ENCODE measurements at regions not wholly inside any gene's neighbourhood (a gene's known extent, or its start where the extent isn't known, plus 50 kb on each side); places are given as distances from the start of the nearest gene placed in this dataset.

DNA sequence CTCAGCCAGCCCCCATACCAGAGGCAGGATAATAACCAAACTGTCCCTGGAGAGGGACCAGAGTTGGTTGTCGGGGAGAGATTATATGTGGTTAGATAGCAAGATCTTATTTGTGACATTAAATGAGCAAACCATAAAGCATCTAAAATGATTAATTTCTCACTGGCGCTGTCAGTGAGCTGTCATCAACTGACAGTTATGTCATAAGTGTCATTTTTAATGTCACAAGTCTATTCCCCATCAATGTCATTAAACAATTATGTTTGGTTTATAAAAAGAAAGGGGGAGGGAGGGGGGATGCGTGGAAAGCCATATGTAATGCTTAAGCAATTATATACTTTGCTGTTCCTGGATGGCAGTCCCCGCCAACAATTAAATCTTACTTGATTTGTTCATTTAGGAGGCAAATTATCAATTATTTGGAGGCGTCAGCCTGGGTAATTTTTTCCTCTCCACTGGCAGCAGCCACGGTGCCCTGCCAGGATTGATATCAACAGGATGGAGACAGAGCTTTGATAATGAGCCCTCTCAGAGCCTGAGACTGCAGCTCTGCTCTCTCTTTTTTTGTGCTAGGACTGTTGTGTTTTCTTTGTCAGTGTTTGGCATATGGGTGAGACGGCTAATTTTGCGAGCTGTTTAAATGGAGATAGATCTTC lies 333.6 kb upstream of the CAMK1G start:
- DNase-seq: no peak

DNA sequence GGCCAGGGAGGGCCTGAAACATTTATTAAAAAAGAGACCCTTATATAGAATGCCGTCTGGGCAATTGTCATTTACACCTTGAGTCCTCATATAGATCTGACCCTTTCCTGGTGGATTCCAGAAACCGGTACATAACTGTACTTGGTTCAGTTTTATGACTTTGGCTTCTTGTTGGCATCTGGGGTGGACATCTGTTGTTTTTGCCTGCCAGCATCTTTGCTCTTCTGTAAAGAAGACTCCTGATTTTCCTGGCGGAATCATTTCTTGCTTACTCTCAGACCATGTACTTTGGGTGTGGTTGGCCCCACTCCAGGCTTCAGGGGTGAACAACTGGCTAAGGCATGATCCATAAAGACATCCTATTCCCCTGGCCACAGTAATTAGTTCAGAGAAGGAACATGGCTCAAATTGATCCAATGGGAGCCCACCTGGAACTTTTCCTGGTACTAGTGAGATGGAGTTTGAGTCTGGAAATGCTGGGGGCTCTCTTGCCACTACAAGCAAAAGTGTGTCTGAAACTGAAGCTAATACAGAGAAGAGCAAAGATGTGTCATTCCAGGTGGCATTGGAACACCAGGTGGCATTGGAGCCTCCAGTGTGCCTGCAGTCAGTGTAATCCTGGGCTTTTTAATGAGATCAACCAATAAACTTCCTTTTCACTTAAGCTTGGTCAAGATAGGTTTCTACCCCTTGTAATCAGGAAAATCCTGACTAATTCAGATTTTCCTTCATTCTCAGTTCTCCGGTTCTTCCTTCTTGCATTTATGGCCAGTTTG lies 332.5 kb upstream of the CAMK1G start:
- no peak for DNase-seq

DNA sequence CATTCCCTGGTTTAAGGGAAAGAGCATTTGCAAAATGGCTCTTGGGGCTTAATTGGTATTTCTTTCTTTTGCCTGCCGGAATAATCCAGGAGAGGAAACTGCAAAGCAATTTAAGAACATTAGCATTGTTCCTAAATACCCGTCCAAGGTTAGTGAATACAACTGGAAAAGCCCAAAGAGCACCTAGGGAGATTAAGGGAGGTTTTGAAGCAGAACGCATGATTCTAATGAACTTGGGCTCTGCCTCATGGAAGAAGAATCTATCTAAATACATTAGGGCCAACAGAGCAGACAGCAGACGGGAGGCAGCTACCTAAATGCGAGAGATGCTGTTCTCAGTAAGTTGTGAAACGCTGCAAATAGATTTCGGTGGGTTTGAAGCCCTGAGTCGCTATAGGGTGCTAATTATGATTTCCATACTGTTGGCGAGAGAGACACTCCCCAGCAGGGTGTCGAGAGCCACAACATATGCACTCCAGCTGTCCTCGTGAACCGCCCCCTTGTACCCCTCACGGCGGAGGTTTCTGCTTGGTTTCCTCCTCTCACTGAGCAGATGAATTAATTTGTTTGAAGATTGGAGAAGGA lies 326.7 kb upstream of the CAMK1G start:
- no peak for DNase-seq

DNA sequence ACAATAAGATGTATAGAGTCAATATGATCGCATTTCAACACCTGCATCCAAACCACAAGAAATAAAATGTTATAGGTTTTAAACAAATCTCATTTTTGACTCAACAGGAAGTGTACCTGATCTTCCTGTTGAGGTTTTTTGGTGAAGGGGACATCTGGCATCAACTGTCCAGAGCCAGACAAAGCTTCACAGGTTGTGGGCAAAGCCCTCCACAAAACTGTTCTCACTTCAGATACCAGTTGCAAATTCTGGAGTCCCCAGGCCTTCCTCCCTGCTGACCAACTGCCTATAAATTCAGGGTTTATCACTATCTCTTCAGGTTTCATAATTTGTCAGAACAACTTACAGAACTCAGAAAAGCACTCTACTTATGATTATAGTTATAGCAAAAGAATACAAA lies 326.1 kb upstream of the CAMK1G start:
- DNase-seq: no peak

DNA sequence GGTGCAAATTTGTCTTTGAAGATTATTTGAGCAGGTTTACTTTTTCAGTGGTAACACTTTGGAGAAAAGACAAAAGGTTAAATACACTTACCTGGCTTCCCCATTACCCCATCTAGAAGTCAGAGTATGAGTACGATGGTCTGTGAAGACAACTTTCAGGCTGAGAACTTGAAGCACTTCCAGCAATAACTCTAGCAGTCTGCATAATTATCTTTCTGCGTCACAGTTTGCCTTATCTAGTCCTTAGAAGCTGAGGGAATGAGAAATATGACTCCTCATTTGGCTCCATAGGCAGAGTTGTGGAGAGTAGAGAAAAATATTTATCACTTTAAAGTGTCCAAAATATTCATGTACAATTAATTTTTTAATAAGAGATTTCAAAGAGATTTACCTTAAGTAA lies 323.4 kb upstream of the CAMK1G start:
- DNase-seq: no peak

DNA sequence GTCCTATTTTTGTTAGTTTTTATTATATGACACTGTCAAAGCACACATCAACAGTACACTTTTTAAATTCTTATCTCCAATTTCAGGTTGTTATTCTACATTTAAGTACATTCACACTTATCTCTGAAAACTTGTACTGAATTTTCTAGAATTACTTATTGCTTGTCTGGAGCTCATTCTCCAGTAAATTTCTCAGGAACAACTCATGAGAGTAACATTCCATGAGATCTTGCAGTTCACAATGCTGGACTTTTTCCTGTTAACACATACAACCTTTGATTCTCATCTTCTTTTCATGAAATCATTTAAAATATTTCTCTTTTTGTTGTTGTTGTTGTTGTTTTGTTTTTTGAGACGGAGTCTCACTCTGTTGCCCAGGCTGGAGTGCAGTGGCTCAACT lies 320.9 kb upstream of the CAMK1G start:
- DNase-seq: no peak

DNA sequence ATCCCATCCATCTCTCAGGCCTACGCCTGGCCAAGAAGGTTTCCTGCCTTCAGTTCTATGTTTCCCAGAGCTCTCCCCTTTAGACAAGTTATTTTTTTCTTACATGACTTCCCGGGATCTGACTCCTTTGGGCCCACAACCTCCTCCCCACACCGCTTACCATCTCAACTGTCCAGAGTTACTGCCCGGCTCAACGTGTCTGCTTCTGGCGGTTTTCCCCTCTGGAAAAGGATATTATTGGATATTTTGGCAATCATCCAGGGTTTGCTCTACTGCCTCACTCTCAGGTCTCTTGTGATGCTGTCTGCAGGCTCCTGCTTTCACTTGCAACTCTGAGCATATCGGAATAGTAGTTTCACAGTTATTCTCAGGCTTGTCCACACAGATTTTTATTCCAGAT lies 318.2 kb upstream of the CAMK1G start:
- no peak for DNase-seq

DNA sequence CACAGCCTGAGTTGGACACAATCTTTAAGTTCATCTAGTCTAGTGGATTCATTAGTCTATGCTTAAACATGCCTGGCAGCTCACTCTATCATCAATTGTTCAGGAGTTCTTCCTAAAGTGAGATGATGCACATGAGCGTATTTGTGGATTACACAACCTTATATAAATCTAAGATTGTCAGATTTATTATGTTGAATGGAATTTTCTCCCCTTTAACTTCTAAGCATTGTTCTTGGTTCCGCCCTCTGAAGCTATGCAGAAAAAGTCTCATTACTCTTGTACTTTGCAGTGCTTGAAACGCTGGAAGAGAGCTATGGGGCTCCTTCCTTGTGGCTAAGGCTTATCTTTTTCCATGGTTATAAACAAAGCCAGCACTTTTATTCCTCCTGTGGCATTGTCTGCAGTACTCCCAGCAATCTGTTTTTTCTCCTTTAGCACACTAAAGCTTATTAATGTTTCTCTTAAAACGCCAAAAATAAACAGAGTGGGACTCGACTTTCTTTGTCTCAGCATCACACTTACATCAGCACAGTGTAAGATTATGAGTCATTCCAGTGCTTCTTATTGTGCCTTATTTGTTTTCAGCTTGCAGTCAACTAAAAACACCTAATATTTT lies 316.8 kb upstream of the CAMK1G start:
- DNase-seq: no peak

DNA sequence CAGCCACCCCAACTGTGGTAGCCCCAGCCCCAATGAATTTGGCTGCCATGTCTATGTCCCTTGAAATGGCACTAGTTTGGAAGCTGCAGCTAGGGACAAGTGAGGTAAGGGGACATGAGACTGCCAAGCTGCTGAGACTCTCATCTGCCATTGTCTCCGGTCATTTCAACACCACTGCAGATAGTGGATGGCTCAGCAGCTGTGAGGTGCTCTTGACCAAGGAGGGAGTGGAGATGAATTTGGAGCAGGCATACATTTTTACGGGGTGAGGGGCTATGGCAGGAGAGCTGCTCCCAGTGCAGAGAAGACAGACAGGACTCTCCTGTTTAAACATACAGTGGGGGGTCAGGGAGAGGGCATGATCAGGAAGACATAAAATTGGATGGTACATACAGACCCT lies 315.5 kb upstream of the CAMK1G start:
- no peak for DNase-seq

DNA sequence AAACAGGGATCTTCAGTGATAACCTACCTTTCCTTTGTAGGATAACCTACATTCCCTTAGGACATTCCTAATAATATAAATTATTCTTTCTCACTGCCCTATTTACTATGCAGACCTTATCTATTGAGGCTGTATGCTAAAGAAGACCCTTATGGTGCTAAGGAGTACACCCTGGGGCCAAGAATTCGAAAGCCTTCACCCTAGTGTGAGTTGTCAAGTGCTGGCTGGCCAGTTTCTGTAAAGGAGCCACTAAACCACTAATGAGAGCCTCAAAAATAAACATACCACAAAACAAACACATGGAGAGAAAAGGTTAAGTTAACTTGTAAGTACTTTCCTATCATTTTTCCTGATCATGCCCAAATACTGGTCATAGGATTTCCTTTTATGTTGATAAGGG lies 315.0 kb upstream of the CAMK1G start:
- no peak for DNase-seq

DNA sequence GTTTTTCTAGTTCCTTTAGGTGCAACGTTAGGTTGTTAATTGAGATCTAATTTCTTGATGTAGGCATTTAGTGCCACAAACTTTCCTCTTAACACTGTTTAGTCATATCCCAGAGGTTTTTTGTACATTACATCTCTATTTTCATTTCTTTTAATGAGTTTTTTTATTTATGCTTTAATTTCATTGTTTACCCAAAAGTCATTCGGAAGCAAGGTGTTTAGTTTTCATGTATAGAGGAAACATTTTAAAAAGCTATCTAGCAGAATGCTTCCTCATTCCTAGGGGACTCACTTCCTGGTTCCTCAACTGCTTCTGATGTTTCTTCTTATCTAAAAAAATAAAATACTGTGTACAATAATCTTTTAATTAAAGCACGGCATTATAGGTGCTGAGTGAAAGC lies 307.2 kb upstream of the CAMK1G start:
- no peak for DNase-seq

DNA sequence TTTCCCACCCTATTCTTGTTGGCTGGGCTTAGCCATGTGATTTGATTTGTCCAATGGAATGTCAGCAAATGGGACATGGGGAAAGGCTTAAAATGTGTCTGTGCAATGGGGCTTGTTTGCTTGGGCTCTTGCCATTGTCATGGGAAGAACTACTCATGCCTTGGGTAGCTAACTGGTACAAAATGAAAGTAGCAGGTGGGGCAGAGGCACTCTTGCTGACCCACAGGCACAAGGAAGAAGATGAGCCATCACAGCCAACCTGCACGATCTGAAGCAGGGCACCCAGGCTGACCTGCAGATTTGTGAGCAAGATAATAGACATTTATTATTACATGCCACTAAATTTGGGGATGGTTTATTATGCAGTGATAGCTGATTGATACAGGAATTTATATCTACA lies 305.9 kb upstream of the CAMK1G start:
- DNase-seq: no peak

DNA sequence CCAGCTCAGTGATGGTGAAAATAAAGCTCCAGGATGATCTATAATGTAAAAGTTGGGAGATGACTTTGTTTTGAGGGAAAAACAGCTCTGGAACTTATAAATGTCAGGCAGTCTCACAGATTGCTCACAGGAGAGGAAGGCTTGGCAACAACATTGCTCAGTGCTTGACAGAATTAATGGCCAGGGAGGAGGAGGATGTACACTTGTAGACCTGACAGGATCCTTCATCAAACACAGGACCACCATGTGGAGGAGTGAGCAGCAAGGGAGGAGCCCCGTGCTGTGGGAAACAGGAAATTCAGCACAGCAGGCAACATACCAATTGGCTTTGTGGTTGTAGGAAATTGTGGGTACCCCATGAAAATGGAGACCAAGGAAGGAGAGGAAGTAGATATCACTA lies 291.8 kb upstream of the CAMK1G start:
- no peak for DNase-seq

DNA sequence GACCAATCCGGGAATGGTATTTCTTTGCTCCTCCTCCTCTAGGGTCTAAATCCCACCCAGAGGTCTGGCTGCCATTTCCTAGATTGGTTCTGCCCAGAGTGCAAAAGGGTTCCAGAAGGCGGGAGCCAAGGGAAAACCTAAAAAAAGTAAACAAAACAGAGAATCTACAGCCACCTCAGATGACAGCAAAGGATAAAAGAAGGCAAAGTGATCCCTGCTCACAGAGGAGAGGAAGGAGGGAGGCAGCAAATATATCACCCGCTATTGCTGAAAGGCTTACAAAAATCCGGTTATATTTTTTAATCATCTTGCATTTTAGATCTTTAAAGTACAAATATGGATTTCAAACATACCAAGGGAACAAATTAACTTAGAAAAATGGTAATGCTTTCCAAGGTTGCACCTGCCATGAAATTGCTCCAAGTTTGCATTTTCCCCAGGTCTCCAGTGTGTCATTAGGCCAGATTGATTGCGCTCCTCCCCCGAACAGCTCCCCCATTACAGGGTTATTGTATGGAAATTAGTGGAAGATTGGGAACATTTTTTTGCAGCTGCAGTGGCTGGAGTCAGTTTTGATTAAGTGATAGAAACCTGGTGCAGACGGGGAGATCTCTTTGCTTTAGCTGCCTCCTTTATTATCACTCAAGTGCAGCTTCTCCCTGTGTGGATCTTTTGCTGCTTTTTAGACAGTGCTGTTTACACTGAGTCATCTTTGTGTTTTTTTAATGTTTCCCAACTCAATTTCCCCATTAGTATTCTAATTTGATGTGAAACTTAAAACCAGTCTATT lies 280.5 kb upstream of the CAMK1G start:
- no peak for DNase-seq

DNA sequence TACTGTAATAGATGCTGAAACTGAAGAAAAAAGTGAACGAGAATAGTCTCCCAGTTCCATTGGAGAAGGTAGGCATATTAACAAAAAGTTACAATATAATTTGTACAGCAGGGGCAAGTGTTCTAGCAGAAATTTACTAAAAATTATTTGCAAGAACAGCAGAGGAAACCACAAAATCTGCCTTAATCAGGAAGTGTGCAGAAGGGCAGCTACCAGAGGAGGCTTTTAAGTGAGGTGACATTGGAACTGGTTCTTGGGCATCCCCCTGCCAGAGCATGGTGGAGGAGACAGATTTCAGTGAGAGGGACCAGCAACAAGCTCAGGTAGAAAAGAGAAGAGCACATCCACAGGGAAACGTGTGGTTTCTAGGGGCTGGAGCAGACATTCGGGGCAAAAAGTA lies 279.3 kb upstream of the CAMK1G start:
- no peak for DNase-seq

DNA sequence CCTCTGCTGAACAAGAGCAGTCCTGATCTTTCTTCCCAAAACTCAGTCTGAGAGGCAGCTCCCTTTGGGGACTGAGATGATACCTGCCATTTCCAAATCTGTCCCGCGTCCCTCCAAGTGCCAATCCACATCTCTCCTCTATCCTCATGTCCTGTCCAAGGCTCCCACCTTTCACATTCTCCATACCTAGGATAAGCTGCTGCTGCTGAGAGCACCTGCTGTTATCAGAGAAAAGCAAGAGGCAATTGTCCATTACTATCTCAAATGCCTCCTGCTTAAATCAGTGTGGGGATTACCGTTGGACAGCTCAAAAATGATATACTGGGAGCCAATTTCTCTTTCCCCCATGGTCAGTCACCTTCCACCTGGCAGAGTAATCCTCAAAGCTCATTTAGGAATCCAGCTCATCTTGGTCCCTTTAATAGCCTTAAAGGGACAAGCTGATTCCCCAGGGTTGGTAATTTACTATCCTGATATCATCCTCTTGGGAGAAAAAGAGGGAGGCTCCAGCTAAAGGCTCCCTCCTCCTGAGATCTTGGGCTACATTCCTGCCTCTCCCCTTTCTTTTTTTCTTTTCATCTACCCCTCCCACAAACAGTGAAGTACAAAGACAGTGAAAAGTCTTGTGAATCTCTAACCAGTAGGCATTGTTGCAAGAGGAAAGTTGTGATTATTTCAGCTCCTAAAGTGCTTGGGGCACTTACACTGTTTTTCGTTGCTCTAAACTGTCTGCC lies 278.1 kb upstream of the CAMK1G start:
- DNase-seq: no peak

DNA sequence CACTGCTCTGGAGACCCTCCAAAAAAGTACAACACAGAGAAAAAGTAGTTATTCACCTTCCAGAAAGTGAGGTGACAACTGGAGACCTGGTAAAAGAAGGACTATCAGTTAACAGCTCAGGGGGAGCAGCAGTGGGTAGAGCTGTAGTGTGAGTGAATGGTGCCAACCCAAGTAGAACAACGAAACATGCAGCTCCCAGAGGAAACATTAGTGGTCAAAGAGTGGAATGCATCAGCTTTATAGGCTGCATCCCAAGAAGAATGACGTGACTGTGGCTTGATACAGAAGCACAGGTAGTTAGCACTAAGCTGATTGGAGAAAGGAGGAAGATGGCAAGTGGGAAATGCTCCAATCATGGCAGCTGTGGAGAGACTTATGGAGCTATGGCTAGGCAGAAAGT lies 275.7 kb upstream of the CAMK1G start:
- no peak for DNase-seq

DNA sequence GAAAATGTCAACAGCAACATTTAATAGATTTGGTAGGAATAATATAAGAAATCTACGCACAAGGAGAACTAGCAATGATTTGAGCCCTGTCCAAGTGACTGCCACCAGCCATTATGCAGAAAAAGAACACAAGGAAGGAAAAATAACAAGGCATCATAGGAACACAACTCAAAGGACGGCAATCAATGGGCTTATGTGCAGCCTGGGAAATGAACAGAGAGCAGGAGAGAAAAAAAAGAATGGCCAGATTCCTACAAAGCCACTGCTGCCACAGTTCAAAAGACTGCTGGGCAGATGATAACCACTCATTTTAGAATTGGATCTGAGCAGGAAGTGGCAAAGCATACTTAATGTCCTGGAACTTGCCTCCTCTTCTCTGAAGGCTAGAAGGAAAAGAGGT lies 274.3 kb upstream of the CAMK1G start:
- DNase-seq: no peak

DNA sequence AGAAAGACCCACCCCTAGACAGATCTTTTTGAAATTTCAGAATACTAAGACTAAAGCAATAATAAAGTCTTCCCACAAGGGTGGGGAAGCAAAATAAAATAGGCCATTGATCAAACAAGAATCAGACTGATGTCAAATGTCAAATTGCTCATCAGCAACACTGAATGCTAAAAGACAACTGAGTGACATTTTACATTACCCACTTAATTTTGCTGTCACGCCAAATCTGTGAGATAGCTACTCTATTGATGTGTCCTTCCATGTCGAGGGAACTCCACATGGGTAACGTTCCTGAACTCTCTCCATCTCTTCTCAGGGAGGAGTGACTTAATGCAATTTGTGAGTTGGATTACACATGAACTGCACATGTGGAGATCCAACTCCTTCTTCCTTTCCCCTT lies 271.7 kb upstream of the CAMK1G start:
- no peak for DNase-seq

DNA sequence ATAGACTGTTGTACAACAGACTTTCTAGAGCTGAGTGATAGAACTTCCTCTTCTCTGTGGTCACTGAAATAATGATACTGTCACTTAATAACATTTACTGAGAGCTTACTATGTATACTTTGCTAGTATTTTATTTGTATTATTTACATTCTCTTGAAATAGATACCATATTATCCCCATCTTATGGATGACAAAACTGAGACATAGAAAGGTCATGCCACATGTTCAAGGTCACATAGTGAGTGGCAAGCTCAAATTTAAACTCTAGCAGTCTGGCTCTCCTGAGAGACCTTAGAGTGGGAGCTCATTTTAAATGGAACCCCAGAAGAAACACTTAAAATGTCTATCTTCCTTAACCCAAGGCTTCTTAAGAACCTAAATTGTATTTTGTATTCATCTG lies 266.6 kb upstream of the CAMK1G start:
- DNase-seq: no peak

DNA sequence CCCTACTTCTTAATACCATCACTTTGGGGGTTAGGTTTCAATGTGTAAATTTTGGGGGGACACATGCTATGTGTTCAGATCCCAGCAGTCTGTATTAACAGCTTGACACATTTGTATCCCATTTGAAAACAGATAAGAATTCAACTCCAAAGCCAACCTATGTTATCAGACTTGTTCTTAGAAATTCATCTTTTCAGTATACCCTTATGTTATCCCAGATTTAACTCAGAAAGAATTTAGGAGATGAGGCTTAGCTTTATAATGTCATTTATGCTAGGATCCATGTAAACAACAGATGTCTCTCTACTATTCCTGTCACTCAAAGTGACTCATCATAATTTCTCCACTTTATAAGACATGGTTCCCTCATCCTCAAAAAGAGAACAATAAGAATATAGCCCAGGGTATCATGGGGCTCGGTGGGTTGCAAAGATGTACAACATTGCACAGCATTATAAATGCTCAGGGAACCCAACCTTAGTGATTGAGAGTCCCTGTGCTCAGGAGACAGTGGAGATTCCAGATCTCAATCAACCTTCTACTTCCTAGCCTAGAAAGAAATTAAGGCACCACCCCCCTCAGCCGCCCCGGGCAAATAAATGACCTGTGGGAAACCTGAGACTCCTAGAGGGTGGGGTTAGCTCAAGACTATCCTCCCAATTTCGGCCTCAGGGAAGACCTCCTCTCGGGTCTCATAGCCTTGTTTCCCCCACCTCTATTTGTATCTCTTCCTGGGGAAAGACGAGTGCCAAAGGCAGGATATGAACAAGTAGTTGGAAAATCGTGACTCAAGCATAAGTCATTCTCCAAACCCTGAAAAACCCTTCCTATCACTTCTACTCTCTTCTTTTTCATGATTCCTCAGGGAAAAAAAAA lies 265.1 kb upstream of the CAMK1G start:
- no peak for DNase-seq

DNA sequence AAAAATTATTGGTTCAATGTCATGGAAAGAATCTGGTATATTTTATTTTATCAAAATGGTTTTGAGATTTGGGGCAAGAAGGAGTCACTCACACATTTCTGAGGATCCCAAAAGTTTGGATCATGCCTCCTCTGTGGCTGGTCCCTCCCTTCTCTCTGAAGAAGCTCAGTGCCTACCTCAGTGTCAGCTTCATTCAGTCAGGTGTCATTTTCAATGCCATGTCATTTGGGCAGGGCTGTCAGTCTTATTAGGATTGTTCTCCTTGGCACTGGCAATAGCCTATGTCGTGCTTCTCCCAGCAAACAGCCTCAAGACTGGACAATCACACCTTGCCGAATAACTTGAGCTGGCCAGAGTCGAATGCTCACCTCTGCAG lies 264.5 kb upstream of the CAMK1G start:
- DNase-seq: no peak
